ENCODE measurements at regions not wholly inside any gene's neighbourhood (a gene's known extent, or its start where the extent isn't known, plus 50 kb on each side); places are given as distances from the start of the nearest gene placed in this dataset.
A peak's percentile ranks its signal among the peaks of the same experiment; 100 is the strongest.

GRCh38 chr5:115016646-115017045, 153.1 kb downstream of the TRIM36 start:
- DNase-seq = no peak
- peaks cover 2 to 8% of the 10 kb centered on the region in 2 donors for H3K9me3 Mint-ChIP-seq
- H3K27ac Mint-ChIP-seq = no peak overlapping the region
- H3K4me3 Mint-ChIP-seq = no peak overlapping the region
- H3K4me1 Mint-ChIP-seq (ENCODE audit: low read depth) = no peaks in the 10 kb centered on the region
- H3K36me3 Mint-ChIP-seq (ENCODE audit: insufficient read depth in 2 of 2) = peaks cover 0 to 3% of the 10 kb centered on the region in 2 donors
- ATAC-seq (replicated peaks in 1 of 2) = no peak
- no peaks in the 10 kb centered on the region for H3K27me3 Mint-ChIP-seq (ENCODE audit: low read depth)

DNA sequence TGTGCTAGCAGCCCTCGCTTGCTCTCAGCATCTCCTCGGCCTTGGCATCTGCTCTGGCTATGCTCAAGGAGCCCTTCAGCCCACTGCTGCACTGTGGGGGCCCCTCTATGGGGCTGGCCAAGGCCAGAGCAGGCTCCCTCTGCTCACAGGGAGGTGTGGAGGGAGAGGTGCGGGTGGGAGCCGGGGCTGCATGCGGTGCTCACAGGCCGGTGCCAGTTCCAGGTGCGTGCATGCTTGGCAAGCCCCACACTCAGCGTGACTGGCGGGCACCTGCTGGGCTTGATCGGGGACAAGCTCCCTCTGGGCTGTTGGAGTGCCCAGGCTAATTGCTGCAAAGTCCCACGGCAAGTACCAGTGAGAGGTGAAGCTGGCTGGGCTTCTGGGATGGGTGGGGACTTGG, 170.5 kb downstream of the TRIM36 start:
- no peak for ATAC-seq (replicated peaks in 1 of 2)
- Mint-ChIP-seq H3K27me3 (ENCODE audit: low read depth) (no peaks in the 10 kb centered on the region), H3K36me3 (ENCODE audit: insufficient read depth in 2 of 2) (no peaks in the 10 kb centered on the region), H3K4me3 (no peak overlapping the region), H3K4me1 (ENCODE audit: low read depth) (no peaks in the 10 kb centered on the region), H3K9me3 (peaks cover 0 to 2% of the 10 kb centered on the region in 2 donors), H3K27ac (no peak overlapping the region)
- no peak for DNase-seq

DNA sequence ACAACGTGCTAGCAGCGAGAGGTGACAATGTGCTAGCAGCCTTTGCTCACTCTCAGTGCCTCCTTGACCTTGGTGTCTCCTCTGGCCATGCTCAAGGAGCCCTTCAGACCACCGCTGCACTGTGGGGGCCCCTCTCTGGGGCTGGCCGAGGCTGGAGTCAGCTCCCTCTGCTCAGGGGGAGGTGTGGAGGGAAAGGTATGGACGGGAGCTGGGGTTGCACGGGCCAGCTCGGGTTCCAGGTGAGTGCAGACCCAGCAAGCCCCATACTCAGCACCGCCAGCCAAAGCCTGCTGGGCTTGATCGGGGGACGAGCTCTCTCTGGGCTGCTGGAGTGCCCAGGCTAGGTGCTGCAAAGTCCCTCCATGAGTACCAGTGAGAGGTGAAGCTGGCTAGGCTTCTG, 180.2 kb downstream of the TRIM36 start:
- no peak overlapping the region for H3K4me3 Mint-ChIP-seq
- H3K4me1 Mint-ChIP-seq (ENCODE audit: low read depth) = no peaks in the 10 kb centered on the region
- no peaks in the 10 kb centered on the region for H3K27me3 Mint-ChIP-seq (ENCODE audit: low read depth)
- H3K9me3 Mint-ChIP-seq = no peaks in the 10 kb centered on the region
- no peak for DNase-seq
- H3K27ac Mint-ChIP-seq = no peak overlapping the region
- no peaks in the 10 kb centered on the region for H3K36me3 Mint-ChIP-seq (ENCODE audit: insufficient read depth in 2 of 2)
- no peak for ATAC-seq (replicated peaks in 1 of 2)

DNA sequence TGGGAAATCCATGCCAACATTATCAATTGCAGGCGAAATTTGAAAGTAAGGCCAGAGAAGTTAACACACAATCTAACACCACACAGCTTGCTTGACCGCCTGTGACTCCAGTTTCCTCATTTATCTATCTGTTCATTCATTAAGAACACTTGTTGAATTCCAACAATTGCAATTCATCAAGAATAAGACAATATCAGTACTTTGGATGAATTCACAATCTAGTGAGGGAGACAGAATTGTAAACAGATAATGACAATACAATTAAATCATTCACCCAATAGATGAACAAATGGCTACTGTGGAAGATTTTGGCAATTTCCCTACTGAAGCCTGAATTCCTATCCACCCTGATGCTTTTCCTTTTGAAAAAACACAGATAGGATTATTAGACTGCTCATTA, 181.6 kb downstream of the TRIM36 start:
- Mint-ChIP-seq H3K27ac (no peak overlapping the region), H3K4me3 (no peak overlapping the region), H3K36me3 (ENCODE audit: insufficient read depth in 2 of 2) (no peaks in the 10 kb centered on the region), H3K27me3 (ENCODE audit: low read depth) (no peaks in the 10 kb centered on the region), H3K9me3 (no peaks in the 10 kb centered on the region), H3K4me1 (ENCODE audit: low read depth) (no peaks in the 10 kb centered on the region)
- no peak for DNase-seq
- ATAC-seq (replicated peaks in 1 of 2) = no peak

DNA sequence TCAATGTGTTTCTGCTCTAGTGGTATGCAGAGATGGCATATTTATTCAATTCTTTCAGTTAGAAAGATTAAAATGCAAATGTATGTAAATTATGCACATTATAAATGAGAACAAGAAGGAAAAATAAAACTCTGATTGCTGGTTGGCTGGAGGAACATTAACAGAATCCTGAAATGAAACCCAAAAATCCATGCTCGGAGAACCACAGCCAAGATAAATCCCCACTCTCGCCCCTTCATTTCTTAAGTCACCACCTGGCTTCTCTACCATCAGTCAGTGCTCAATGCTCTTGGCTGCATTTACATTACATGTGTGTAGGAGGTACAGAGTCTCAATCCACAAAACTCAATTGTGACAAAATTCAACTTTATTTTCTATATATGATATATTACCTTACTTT, 184.9 kb downstream of the TRIM36 start:
- no peaks in the 10 kb centered on the region for H3K36me3 Mint-ChIP-seq (ENCODE audit: insufficient read depth in 2 of 2)
- no peaks in the 10 kb centered on the region for H3K27me3 Mint-ChIP-seq (ENCODE audit: low read depth)
- DNase-seq (no peak), ATAC-seq (replicated peaks in 1 of 2) (no peak)
- no peak overlapping the region for H3K27ac Mint-ChIP-seq
- peaks cover 1 to 3% of the 10 kb centered on the region in 2 donors for H3K9me3 Mint-ChIP-seq
- no peaks in the 10 kb centered on the region for H3K4me1 Mint-ChIP-seq (ENCODE audit: low read depth)
- H3K4me3 Mint-ChIP-seq = no peak overlapping the region

DNA sequence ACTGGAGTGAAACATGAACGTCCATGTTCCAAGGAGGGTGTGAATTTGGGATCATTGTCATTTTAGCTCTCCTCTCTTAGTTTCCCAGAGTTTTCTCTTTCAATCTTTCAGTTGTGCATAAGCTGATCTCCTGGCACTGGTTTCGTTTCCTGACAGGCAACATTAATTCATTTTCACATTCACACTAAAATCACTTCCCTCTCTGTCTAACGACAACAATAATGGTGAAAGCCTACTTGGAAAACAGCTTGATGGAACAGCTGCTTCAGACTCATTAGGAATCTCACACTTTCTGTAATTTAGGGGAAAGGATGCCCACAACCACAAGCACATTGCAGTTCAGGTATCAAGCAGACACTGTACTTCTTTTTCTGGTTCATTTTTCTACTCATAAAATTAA, 188.6 kb downstream of the TRIM36 start:
- Mint-ChIP-seq H3K27ac (no peak overlapping the region), H3K9me3 (peaks cover 1 to 3% of the 10 kb centered on the region in 2 donors), H3K4me1 (ENCODE audit: low read depth) (no peaks in the 10 kb centered on the region), H3K36me3 (ENCODE audit: insufficient read depth in 2 of 2) (no peaks in the 10 kb centered on the region), H3K27me3 (ENCODE audit: low read depth) (no peaks in the 10 kb centered on the region), H3K4me3 (no peak overlapping the region)
- ATAC-seq (replicated peaks in 1 of 2) (no peak), DNase-seq (no peak)

DNA sequence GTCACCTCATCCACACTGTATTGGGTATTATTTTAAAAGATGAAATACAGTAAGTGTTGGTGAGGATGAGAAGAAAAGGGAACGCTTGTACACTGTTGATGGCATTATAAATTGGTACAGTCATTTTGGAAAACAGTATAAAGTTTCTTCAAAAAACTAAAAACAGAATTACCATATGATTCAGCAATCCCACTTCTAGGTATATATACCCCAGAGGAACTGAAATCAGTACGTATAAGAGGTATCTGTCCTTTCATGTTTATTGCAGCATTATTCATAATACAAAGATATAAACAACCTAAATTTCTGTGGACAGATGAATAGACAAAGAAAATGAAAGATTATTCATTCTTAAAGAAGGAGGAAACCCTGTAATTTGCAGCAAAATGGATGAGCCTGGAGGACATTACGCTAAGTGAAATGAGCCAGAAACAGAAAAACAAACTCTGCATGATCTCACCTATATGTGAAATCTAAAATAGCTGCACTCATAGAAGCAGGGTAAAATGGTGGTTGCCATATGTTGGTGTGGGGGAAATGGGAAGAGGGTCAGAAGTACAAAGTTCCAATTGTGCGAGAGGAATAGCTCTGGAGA, 191.6 kb downstream of the TRIM36 start:
- Mint-ChIP-seq H3K9me3 (peaks cover 1 to 3% of the 10 kb centered on the region in 2 donors), H3K4me3 (no peak overlapping the region), H3K27me3 (ENCODE audit: low read depth) (no peaks in the 10 kb centered on the region), H3K27ac (no peak overlapping the region), H3K4me1 (ENCODE audit: low read depth) (no peaks in the 10 kb centered on the region), H3K36me3 (ENCODE audit: insufficient read depth in 2 of 2) (no peaks in the 10 kb centered on the region)
- peak in 1 of 2 donors; percentile 63 for ATAC-seq (replicated peaks in 1 of 2)
- DNase-seq = no peak

DNA sequence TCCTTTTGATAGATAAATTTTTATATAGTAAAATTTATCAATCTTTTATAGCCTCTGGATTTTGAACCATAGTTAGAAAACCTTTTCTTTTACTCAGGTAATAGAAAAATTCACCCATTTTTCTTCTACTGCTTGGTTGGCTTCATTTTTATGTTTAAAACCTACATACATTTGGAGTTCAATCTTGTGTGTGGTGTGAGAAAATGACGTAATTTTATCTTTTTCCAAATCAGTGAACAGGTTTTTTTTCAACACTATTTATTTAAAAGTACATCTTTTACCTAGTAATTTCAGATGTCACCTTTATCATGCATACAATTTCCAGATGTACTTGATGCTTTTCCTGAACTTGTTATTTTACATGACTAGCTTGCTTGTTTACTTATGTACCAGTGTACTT, 200.2 kb downstream of the TRIM36 start:
- no peak for DNase-seq
- Mint-ChIP-seq H3K4me1 (ENCODE audit: low read depth) (no peaks in the 10 kb centered on the region), H3K4me3 (no peak overlapping the region), H3K9me3 (peaks cover 0 to 4% of the 10 kb centered on the region in 2 donors), H3K36me3 (ENCODE audit: insufficient read depth in 2 of 2) (peaks cover 0 to 2% of the 10 kb centered on the region in 2 donors), H3K27ac (no peak overlapping the region), H3K27me3 (ENCODE audit: low read depth) (no peaks in the 10 kb centered on the region)
- no peak for ATAC-seq (replicated peaks in 1 of 2)

DNA sequence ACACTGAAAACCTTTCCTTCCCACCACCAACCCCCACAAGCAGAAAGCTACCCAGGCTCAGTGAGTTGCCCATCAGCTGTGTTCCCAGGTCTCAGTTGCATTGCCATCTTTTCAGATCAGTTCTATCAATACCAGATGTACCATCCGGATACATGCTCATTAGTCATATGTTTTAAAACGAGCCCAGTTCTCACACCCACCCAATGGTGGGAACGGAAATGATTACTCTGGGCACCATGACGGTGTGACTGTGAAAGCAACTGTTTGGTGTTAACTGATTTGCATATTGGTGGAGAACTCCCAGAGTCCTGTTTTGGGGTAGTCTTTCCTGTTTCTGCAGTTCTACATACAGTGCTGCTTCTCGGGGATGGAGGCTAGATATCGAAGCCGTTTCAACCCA, 212.3 kb downstream of the TRIM36 start:
- Mint-ChIP-seq H3K36me3 (ENCODE audit: insufficient read depth in 2 of 2) (no peaks in the 10 kb centered on the region), H3K9me3 (peaks cover 2 to 6% of the 10 kb centered on the region in 2 donors), H3K27me3 (ENCODE audit: low read depth) (no peaks in the 10 kb centered on the region), H3K27ac (no peak overlapping the region), H3K4me3 (no peak overlapping the region), H3K4me1 (ENCODE audit: low read depth) (no peaks in the 10 kb centered on the region)
- no peak for DNase-seq
- no peak for ATAC-seq (replicated peaks in 1 of 2)

- H3K36me3 Mint-ChIP-seq (ENCODE audit: insufficient read depth in 2 of 2) = no peaks in the 10 kb centered on the region
Measured at GRCh38 chr5:114953565-114953964, 216.1 kb downstream of the TRIM36 start.

GRCh38 chr5:114952876-114953275, 216.8 kb downstream of the TRIM36 start:
- Mint-ChIP-seq H3K36me3 (ENCODE audit: insufficient read depth in 2 of 2) (no peaks in the 10 kb centered on the region), H3K4me1 (ENCODE audit: low read depth) (no peaks in the 10 kb centered on the region), H3K4me3 (no peak overlapping the region), H3K9me3 (peaks cover 2 to 3% of the 10 kb centered on the region in 2 donors), H3K27ac (no peak overlapping the region), H3K27me3 (ENCODE audit: low read depth) (no peaks in the 10 kb centered on the region)
- ATAC-seq (replicated peaks in 1 of 2) (no peak), DNase-seq (no peak)

More at GRCh38 chr5:114953565-114953964, 216.1 kb downstream of the TRIM36 start:
- Mint-ChIP-seq H3K4me1 (ENCODE audit: low read depth) (no peaks in the 10 kb centered on the region), H3K27me3 (ENCODE audit: low read depth) (no peaks in the 10 kb centered on the region), H3K4me3 (no peak overlapping the region), H3K9me3 (peaks cover 2 to 3% of the 10 kb centered on the region in 2 donors), H3K27ac (no peak overlapping the region)
- DNase-seq (no peak), ATAC-seq (replicated peaks in 1 of 2) (no peak)

GRCh38 chr5:114949756-114950155, 220.0 kb downstream of the TRIM36 start:
- DNase-seq = no peak
- H3K9me3 Mint-ChIP-seq = peaks cover 0 to 3% of the 10 kb centered on the region in 2 donors
- H3K4me3 Mint-ChIP-seq = no peak overlapping the region
- ATAC-seq (replicated peaks in 1 of 2) = no peak
- no peak overlapping the region for H3K27ac Mint-ChIP-seq
- no peaks in the 10 kb centered on the region for H3K4me1 Mint-ChIP-seq (ENCODE audit: low read depth)
- no peaks in the 10 kb centered on the region for H3K36me3 Mint-ChIP-seq (ENCODE audit: insufficient read depth in 2 of 2)
- H3K27me3 Mint-ChIP-seq (ENCODE audit: low read depth) = no peaks in the 10 kb centered on the region

- ATAC-seq (replicated peaks in 1 of 2) = no peak
- DNase-seq = no peak
- no peak overlapping the region for H3K27ac Mint-ChIP-seq
- H3K27me3 Mint-ChIP-seq (ENCODE audit: low read depth) = no peaks in the 10 kb centered on the region
- no peaks in the 10 kb centered on the region for H3K36me3 Mint-ChIP-seq (ENCODE audit: insufficient read depth in 2 of 2)
- peaks cover 0 to under 1% of the 10 kb centered on the region in 2 donors for H3K9me3 Mint-ChIP-seq
- H3K4me1 Mint-ChIP-seq (ENCODE audit: low read depth) = no peaks in the 10 kb centered on the region
- no peak overlapping the region for H3K4me3 Mint-ChIP-seq
Measured at GRCh38 chr5:114948986-114949621, 220.6 kb downstream of the TRIM36 start.

- H3K9me3 Mint-ChIP-seq = no peaks in the 10 kb centered on the region
- H3K27ac Mint-ChIP-seq = no peak overlapping the region
- ATAC-seq (replicated peaks in 1 of 2) (no peak), DNase-seq (no peak)
- H3K27me3 Mint-ChIP-seq (ENCODE audit: low read depth) = no peaks in the 10 kb centered on the region
- H3K4me3 Mint-ChIP-seq = no peak overlapping the region
- no peaks in the 10 kb centered on the region for H3K36me3 Mint-ChIP-seq (ENCODE audit: insufficient read depth in 2 of 2)
- no peaks in the 10 kb centered on the region for H3K4me1 Mint-ChIP-seq (ENCODE audit: low read depth)
Measured at GRCh38 chr5:114948363-114948762, 221.3 kb downstream of the TRIM36 start.
